BE2C (cell line): ENCODE measurements at regions not wholly inside any gene's neighbourhood (a gene's known extent, or its start where the extent isn't known, plus 50 kb on each side); places are given as distances from the start of the nearest gene placed in this dataset.

ENCODE experiments used
- DNase-seq: peaks from one replicate; pipeline ENCODE4 v3.0.0-alpha.2; 2020
- H3K27me3 ChIP-seq: fragments of 250-450 bp; sonication (Bioruptor Pico); 2 replicates; pipeline ENCODE4 v1.5.1; 2020; ENCODE audit warnings: mild to moderate bottlenecking
- H3K36me3 ChIP-seq: fragments of 250-450 bp; sonication (Bioruptor Pico); 2 replicates; pipeline ENCODE4 v1.5.1; 2020; ENCODE audit warnings: mild to moderate bottlenecking
- H3K4me1 ChIP-seq: fragments of 250-450 bp; sonication (Bioruptor Pico); 2 replicates; pipeline ENCODE4 v1.5.1; 2020
- H3K4me3 ChIP-seq: 2 replicates; pipeline ENCODE4 v1.5.1; 2011; ENCODE audit warnings: low read depth, low read length
- H3K9me3 ChIP-seq: fragments of 250-450 bp; sonication (Bioruptor Pico); 2 replicates; pipeline ENCODE4 v1.5.1; 2020
- CTCF ChIP-seq: IDR thresholded peaks from 2 replicates; pipeline ENCODE4 v1.5.1; 2012; ENCODE audit warnings: mild to moderate bottlenecking, low read depth, low read length

- Histone ChIP-seq H3K4me1 (peaks cover 10% of the 10 kb centered on the region; the same call in 1 of the 2 replicates), H3K9me3 (no peaks in the 10 kb centered on the region), H3K27me3 (no peaks in the 10 kb centered on the region), H3K36me3 (no peaks in the 10 kb centered on the region), H3K4me3 (no peak overlapping the region)
- no peak for DNase-seq
- TF ChIP-seq CTCF, result no peak
These were observed 283.8 kb upstream of the ADAMTS9 start for GRCh38 chr3:64971602-64972001.

DNA sequence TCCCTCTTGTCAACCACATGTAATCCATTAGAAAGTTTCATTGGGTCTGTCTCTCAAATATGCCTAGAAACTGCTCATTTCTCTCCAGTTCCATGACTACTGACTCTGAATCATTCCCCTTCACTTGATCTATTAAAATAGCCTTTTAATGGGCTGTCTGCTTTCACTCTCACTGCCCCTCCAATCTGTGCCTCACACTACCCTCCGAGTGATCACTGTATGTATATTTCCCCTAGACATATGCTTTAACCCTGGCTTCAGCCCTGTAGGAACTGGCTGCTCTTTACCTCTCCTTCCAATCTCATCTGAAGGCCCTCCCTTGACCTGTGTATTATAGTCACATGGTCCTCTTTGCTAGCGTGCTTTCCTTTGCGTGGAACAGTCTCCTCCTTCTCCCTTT is 282.8 kb upstream of the ADAMTS9 start:
- TF ChIP-seq CTCF, result no peak
- H3K4me3 ChIP-seq, result no peak overlapping the region
- no peak for DNase-seq

GRCh38 chr3:64961301-64961700 is 273.5 kb upstream of the ADAMTS9 start:
- Histone ChIP-seq H3K27me3 (no peaks in the 10 kb centered on the region), H3K4me1 (peaks cover 4% of the 10 kb centered on the region; the same call in 1 of the 2 replicates), H3K4me3 (no peak overlapping the region), H3K9me3 (no peaks in the 10 kb centered on the region), H3K36me3 (no peaks in the 10 kb centered on the region)
- TF ChIP-seq CTCF, result no peak
- no peak for DNase-seq

More for the DNA sequence above, 282.8 kb upstream of the ADAMTS9 start:
- Histone ChIP-seq H3K36me3 (no peaks in the 10 kb centered on the region), H3K4me1 (peaks cover 10% of the 10 kb centered on the region; the same call in 1 of the 2 replicates), H3K9me3 (no peaks in the 10 kb centered on the region), H3K27me3 (no peaks in the 10 kb centered on the region)

- H3K36me3 ChIP-seq, result no peaks in the 10 kb centered on the region
- no peak for DNase-seq
- H3K27me3 ChIP-seq, result no peaks in the 10 kb centered on the region
- peaks cover 15% of the 10 kb centered on the region; the same call in 1 of the 2 replicates for H3K4me1 ChIP-seq
- H3K4me3 ChIP-seq, result no peak overlapping the region
- H3K9me3 ChIP-seq, result no peaks in the 10 kb centered on the region
- no peak for TF ChIP-seq CTCF
These were observed 270.5 kb upstream of the ADAMTS9 start for GRCh38 chr3:64958199-64958843.

DNA sequence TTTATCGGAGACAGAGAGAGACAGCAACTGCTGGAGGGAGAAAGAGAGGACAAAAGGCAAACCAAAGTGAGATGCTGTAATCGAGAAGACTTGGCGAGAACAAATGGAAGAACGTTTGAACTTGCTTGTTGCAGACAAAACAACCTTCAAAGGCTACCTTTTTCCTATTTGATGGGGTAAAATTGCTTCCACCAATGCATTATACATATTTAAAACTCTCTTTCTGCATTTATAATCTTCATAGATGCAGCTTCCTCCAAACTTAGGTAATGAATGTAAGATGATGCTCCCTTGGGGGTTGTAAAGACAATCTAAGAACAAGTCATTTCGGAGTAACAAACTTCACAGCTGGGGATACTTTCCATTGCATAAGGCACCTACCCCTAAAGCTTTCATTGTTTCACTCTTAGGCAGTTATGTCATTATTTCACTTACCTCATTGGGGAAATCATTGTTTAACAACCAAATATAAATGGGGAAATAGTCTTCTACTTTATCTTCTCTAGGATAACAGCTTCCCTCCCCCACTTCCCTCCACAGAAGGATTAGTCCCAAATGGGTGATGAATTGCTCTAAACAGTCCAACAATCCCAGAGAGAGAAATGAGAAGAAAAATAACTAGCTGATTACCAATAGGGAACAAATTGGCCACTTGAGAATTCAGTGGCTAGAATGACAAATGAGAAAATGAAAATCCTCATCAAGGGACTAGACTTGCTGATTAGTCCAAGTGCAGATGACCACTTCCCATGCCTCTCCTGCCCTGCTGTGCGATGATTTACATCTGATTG is 269.8 kb upstream of the ADAMTS9 start:
- DNase-seq, result no peak
- no peaks in the 10 kb centered on the region for H3K27me3 ChIP-seq

More for the DNA sequence above, 269.8 kb upstream of the ADAMTS9 start:
- Histone ChIP-seq H3K4me1 (peaks cover 11% of the 10 kb centered on the region; the same call in 1 of the 2 replicates), H3K36me3 (no peaks in the 10 kb centered on the region), H3K9me3 (no peaks in the 10 kb centered on the region), H3K4me3 (no peak overlapping the region)
- TF ChIP-seq CTCF, result no peak
